ENCODE measurements at regions not wholly inside any gene's neighbourhood (a gene's known extent, or its start where the extent isn't known, plus 50 kb on each side); places are given as distances from the start of the nearest gene placed in this dataset.

DNA sequence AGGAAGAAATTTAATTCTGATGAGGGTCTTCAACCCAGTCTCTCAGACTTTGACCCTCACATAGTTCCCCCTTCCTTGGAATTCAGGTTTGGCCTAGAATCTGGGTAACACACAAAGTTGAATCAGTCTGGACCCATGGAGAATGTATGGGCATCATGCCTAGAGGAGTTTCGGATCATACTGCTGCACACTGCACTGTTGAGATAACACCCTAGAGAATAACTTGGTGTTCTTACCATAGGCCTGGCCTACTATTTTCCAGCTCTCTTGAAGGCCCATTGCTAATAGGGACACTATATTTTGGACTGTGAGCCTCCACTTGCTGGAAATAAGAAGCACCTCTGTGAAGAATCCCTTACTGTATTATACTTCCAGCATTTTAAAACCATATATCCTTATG lies 413.5 kb downstream of the PLK2 start:
- Histone ChIP-seq H3K36me3 (no peaks in the 10 kb centered on the region), H3K4me1 (no peaks in the 10 kb centered on the region), H3K9me3 (no peaks in the 10 kb centered on the region), H3K27me3 (no peaks in the 10 kb centered on the region), H3K27ac (no peak overlapping the region), H3K4me3 (no peak overlapping the region)
- ATAC-seq (ENCODE audit: low FRiP score in 2 of 2) (no peak), DNase-seq (no peak)
- 100% methylated on average over 1 of the region's 1 CpG; no CpG with 5 or more reads in 1 of the 2 donors for WGBS, 2 donors
- TF ChIP-seq POLR2AphosphoS5 (IDR thresholded peaks at IDR 0.05), result no peak
- TF ChIP-seq, protein P1, sequence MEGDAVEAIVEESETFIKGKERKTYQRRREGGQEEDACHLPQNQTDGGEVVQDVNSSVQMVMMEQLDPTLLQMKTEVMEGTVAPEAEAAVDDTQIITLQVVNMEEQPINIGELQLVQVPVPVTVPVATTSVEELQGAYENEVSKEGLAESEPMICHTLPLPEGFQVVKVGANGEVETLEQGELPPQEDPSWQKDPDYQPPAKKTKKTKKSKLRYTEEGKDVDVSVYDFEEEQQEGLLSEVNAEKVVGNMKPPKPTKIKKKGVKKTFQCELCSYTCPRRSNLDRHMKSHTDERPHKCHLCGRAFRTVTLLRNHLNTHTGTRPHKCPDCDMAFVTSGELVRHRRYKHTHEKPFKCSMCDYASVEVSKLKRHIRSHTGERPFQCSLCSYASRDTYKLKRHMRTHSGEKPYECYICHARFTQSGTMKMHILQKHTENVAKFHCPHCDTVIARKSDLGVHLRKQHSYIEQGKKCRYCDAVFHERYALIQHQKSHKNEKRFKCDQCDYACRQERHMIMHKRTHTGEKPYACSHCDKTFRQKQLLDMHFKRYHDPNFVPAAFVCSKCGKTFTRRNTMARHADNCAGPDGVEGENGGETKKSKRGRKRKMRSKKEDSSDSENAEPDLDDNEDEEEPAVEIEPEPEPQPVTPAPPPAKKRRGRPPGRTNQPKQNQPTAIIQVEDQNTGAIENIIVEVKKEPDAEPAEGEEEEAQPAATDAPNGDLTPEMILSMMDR (IDR thresholded peaks at IDR 0.05), result no peak
- TF ChIP-seq EP300 (IDR thresholded peaks at IDR 0.05), result no peak
- no peak for TF ChIP-seq POLR2A (IDR thresholded peaks at IDR 0.05)

DNA sequence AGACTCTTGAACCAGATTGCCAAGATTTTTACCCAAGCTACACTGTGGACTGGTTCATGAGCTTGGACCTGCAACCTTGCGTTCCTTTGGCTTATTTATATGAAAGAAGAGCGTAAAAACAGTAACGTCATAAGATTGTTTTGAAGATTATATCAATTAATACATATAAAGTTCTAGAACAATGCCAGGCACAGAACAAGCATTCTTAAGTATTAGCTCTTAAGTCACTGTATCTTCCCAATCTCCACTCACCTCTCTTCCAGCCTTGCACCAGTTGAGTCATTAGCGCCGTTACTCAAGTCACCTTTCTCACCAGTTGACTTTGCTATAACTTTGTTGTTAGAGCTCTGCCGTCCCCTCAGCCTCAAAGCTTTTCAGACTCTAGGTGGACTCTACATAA lies 415.7 kb downstream of the PLK2 start:
- Histone ChIP-seq H3K4me3 (no peak overlapping the region), H3K27ac (no peak overlapping the region), H3K4me1 (no peaks in the 10 kb centered on the region), H3K9me3 (no peaks in the 10 kb centered on the region), H3K36me3 (no peaks in the 10 kb centered on the region), H3K27me3 (no peaks in the 10 kb centered on the region)
- ATAC-seq (ENCODE audit: low FRiP score in 2 of 2), result no peak
- WGBS, 2 donors, result 92 to 96% methylated on average over 6 of the region's 6 CpGs
- no peak for DNase-seq
- no peak for TF ChIP-seq POLR2A (IDR thresholded peaks at IDR 0.05)
- TF ChIP-seq, protein P1 (IDR thresholded peaks at IDR 0.05), result no peak
- TF ChIP-seq POLR2AphosphoS5 (IDR thresholded peaks at IDR 0.05), result no peak
- TF ChIP-seq EP300 (IDR thresholded peaks at IDR 0.05), result no peak

DNA sequence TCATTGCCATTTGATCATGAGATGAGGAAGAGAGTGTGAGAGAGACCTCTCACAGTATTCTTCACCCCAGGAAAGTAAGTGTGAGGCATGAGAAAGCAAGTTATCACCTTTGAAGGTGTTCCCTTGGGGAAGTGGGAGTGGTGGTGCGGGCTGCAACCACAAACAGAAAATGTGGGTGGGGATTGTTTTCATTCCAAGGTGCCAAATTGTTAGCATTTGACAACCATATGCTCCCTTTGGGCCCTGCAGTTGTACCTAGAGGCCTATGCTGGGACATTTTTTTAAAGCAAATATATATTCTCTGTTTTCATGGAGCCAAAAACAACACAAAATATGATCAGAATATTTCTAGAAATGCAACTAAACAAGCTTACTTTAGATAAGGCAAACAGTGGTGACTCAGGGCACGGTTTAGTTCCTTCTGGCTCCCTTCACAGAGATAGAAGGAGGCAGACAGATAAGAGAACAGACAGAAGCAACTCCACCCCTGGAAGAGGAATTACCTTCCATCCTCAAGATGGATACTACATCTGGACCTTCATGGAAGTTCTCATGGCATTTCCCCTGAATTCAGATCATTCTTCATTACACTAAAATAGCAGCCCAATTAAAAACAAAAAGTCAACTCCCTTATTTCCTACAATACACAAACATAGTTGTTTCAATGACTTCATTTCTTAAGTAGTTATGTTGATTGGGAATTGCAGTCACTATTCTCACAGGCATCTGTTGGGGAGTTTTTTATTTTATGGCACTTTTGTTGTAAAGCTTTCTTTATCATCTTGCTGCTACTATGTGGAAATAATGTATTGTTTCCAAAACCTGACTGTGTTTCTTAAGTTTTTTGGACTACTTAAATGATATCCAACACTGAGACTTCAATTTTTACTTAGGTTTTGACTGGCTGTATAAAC lies 416.6 kb downstream of the PLK2 start:
- Histone ChIP-seq H3K36me3 (no peaks in the 10 kb centered on the region), H3K27ac (no peak overlapping the region), H3K27me3 (no peaks in the 10 kb centered on the region), H3K4me3 (no peak overlapping the region), H3K9me3 (no peaks in the 10 kb centered on the region), H3K4me1 (no peaks in the 10 kb centered on the region)
- ATAC-seq (ENCODE audit: low FRiP score in 2 of 2) (no peak), DNase-seq (no peak)
- 78 to 79% methylated on average over 2 of the region's 2 CpGs for WGBS, 2 donors
- no peak for TF ChIP-seq POLR2A (IDR thresholded peaks at IDR 0.05)
- TF ChIP-seq POLR2AphosphoS5 (IDR thresholded peaks at IDR 0.05), result no peak
- TF ChIP-seq, protein P1 (IDR thresholded peaks at IDR 0.05), result no peak
- no peak for TF ChIP-seq EP300 (IDR thresholded peaks at IDR 0.05)

DNA sequence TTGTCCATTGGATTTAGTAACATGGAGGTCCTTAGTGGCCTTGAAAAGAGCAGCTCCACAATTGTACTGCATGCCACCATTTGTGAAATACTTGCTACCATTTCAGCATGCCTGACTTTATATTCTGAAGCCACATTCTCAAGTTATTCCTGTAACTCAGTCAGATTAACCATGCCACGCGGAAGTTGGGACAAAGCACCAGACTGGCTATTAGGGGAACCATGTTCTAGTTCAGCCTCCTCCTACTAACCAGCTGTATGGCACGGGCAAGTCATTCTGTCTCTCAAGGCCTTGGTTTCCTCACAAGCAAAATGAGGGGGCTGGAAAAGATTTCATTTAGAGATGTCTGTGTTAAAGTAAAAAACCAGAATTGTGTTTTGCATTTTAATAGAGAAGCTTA lies 418.0 kb downstream of the PLK2 start:
- 92 to 94% methylated on average over 3 of the region's 3 CpGs for WGBS, 2 donors
- Histone ChIP-seq H3K27ac (no peak overlapping the region), H3K9me3 (no peaks in the 10 kb centered on the region), H3K4me3 (no peak overlapping the region), H3K27me3 (no peaks in the 10 kb centered on the region), H3K4me1 (no peaks in the 10 kb centered on the region), H3K36me3 (no peaks in the 10 kb centered on the region)
- no peak for ATAC-seq (ENCODE audit: low FRiP score in 2 of 2)
- DNase-seq, result no peak
- TF ChIP-seq POLR2AphosphoS5 (IDR thresholded peaks at IDR 0.05), result no peak
- no peak for TF ChIP-seq POLR2A (IDR thresholded peaks at IDR 0.05)
- TF ChIP-seq EP300 (IDR thresholded peaks at IDR 0.05), result no peak
- TF ChIP-seq, protein P1 (IDR thresholded peaks at IDR 0.05), result no peak

DNA sequence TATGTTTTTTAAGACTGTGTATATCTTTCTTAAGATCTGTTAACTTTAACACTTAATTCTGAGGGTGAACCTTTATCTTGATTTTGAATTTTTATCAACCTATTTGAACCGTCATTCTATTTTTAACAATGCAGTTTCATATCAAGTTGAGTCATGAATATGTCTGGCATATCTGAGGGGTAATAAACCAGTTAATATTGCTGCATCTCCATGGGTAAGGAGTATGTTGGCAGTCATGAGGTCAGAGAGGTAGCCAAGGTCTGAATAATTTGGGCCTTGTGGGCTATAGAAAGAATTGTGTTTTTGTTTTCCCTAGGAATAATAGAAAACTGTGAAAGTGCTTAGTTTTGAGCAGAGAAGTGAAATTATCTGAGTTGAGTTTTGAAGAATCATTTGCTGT lies 419.0 kb downstream of the PLK2 start:
- no peak for TF ChIP-seq POLR2AphosphoS5 (IDR thresholded peaks at IDR 0.05)
- TF ChIP-seq EP300 (IDR thresholded peaks at IDR 0.05), result no peak
- TF ChIP-seq, protein P1 (IDR thresholded peaks at IDR 0.05), result no peak
- TF ChIP-seq POLR2A (IDR thresholded peaks at IDR 0.05), result no peak
- Histone ChIP-seq H3K9me3 (no peaks in the 10 kb centered on the region), H3K4me1 (no peaks in the 10 kb centered on the region), H3K4me3 (no peak overlapping the region), H3K27ac (no peak overlapping the region), H3K27me3 (no peaks in the 10 kb centered on the region), H3K36me3 (no peaks in the 10 kb centered on the region)
- no peak for DNase-seq
- 44 to 48% methylated on average over 1 of the region's 1 CpG for WGBS, 2 donors
- ATAC-seq (ENCODE audit: low FRiP score in 2 of 2), result no peak
